GM12864 (cell line): ENCODE measurements at regions not wholly inside any gene's neighbourhood (a gene's known extent, or its start where the extent isn't known, plus 50 kb on each side); places are given as distances from the start of the nearest gene placed in this dataset.

ENCODE experiments used
- DNase-seq: peaks from one replicate; pipeline ENCODE4 v3.0.0-alpha.2; 2011; ENCODE audit warnings: low read depth
- H3K4me3 ChIP-seq: 2 replicates; pipeline ENCODE4 v1.5.1; 2011; ENCODE audit warnings: mild to moderate bottlenecking, low read depth, low read length, control low read depth
- CTCF ChIP-seq: IDR thresholded peaks from 2 replicates; pipeline ENCODE4 v1.5.1; 2011; ENCODE audit warnings: low read depth, mild to moderate bottlenecking, moderate library complexity, low read length, control low read depth, inconsistent platforms; ENCODE audit errors: missing control alignments

GRCh38 chr21:27756191-27756590 is 789.3 kb upstream of the ADAMTS5 start:
- no peak for DNase-seq
- H3K4me3 ChIP-seq = no peak overlapping the region
- TF ChIP-seq CTCF = no peak

- no peak overlapping the region for H3K4me3 ChIP-seq
- TF ChIP-seq CTCF = no peak
- DNase-seq = no peak
Measured at GRCh38 chr21:27743971-27744564, 777.2 kb upstream of the ADAMTS5 start.

GRCh38 chr21:27741736-27742135 is 774.8 kb upstream of the ADAMTS5 start:
- no peak overlapping the region for H3K4me3 ChIP-seq
- no peak for DNase-seq
- no peak for TF ChIP-seq CTCF

DNA sequence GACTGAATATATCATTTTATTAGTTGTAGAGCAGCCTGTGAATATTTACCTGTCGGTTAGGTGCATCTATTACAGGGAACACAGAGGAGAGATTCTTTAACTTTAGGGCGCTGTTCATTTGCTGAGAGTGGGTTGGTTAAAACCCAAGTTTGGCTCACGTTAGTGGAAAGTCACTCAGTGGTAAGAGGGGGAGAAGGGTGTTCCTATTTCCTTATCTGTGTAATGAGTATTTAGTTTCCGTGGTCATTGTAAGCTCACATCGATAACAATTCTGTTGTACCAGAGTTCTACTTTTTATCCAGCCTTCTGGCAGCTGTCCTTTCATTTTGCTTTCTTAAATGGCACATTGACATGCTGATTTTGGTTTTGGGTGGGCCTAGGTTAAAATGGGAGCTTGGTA is 773.2 kb upstream of the ADAMTS5 start:
- H3K4me3 ChIP-seq = no peak overlapping the region
- no peak for TF ChIP-seq CTCF
- DNase-seq = no peak

- DNase-seq = no peak
- H3K4me3 ChIP-seq = no peak overlapping the region
- TF ChIP-seq CTCF = no peak
Measured at GRCh38 chr21:27739187-27739586, 772.3 kb upstream of the ADAMTS5 start.

DNA sequence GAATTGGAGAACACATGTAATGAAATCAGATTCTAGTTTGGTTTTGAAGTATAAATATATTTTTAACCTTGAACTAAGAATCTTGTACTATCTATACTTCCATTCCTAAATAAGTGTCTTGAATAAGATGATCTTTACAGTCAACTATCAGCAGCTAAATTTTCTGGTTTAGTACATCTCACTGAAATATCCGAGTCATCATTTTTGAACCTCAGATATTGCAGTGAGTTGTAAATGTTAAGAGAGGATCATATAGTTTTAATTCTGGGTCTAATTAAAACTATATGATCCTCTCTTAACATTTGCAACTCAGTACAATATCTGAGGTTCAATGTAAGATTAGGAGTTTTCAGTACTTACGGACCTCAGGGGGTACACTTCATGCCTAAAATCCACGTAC is 768.8 kb upstream of the ADAMTS5 start:
- DNase-seq = no peak
- H3K4me3 ChIP-seq = no peak overlapping the region
- TF ChIP-seq CTCF = no peak

DNA sequence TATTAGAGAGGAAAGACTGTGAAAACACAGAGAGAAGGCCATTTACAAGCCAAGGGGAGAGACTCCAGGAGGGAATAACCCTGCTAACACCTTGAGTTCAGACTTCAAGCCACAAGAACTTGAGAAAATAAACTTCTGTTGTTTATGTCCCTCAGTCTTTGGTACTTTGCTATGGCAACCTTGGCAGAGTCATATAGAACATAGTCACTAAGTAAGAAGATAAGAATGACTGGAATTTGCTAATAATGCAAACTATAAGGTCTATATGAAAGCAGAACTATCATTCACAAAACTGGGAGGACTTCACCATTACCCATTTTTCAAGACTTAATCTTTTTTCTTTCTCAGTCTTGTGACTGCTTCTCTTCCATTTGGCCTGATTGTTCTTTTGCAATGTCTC is 767.3 kb upstream of the ADAMTS5 start:
- H3K4me3 ChIP-seq = no peak overlapping the region
- TF ChIP-seq CTCF = no peak
- no peak for DNase-seq
